GM13977 (cell line): ENCODE measurements at regions not wholly inside any gene's neighbourhood (a gene's known extent, or its start where the extent isn't known, plus 50 kb on each side); places are given as distances from the start of the nearest gene placed in this dataset.

Experiments used
- DNase-seq: peaks from one replicate; pipeline ENCODE4 v3.0.0; 2012; ENCODE audit warnings: low spot score
- CTCF ChIP-seq: IDR thresholded peaks from 2 replicates; pipeline ENCODE4 v1.5.1; 2012; ENCODE audit warnings: mild to moderate bottlenecking, control low read depth; ENCODE audit not compliant: insufficient read depth; ENCODE audit errors: extremely low read depth, missing control alignments
- in situ Hi-C: fragments of 300-500 bp; cut with MboI; formaldehyde crosslinking; loops from one replicate; pipeline ENCODE4 v1.12.0; 2022; ENCODE audit warnings: low sequenced_read_pairs, low pct_unique_long_range_greater_than_20kb, mixed read lengths, inconsistent platforms; ENCODE audit not compliant: unreplicated experiment

- in situ Hi-C loops, result no loop called here
- no peak for DNase-seq
- TF ChIP-seq CTCF, result no peak
Observed at GRCh38 chr19:30183807-30184490, 188.2 kb upstream of the ZNF536 start.

GRCh38 chr19:30202060-30202600 lies 170.1 kb upstream of the ZNF536 start:
- in situ Hi-C loops, result no loop called here
- DNase-seq, result no peak
- no peak for TF ChIP-seq CTCF

- no peak for TF ChIP-seq CTCF
- no peak for DNase-seq
- in situ Hi-C loops, result no loop called here
Observed at GRCh38 chr19:30204721-30205120, 167.5 kb upstream of the ZNF536 start.

- in situ Hi-C loops, result no loop called here
- DNase-seq, result no peak
- TF ChIP-seq CTCF, result no peak
Observed at GRCh38 chr19:30206187-30206586, 166.0 kb upstream of the ZNF536 start.

GRCh38 chr19:30207357-30207756 lies 164.8 kb upstream of the ZNF536 start:
- in situ Hi-C loops, result no loop called here
- TF ChIP-seq CTCF, result no peak
- DNase-seq, result no peak

GRCh38 chr19:30208436-30209060 lies 163.6 kb upstream of the ZNF536 start:
- TF ChIP-seq CTCF, result no peak
- DNase-seq, result no peak
- in situ Hi-C loops, result no loop called here
